GM21723 (cell line): ENCODE measurements at regions not wholly inside any gene's neighbourhood (a gene's known extent, or its start where the extent isn't known, plus 50 kb on each side); places are given as distances from the start of the nearest gene placed in this dataset.
A peak's percentile ranks its signal among the peaks of the same experiment; 100 is the strongest.

Experiments used
- ATAC-seq: cut with Tn5 transposase; IDR thresholded peaks from one replicate; pipeline ENCODE4 v1.9.1; 2021; ENCODE audit warnings: mild to moderate bottlenecking, moderate library complexity; ENCODE audit not compliant: unreplicated experiment

- ATAC-seq = no peak
Observed at GRCh38 chr2:222993920-222994650, 57.9 kb upstream of the KCNE4 start.

- peak; percentile 87 for ATAC-seq
Observed at GRCh38 chr2:222998459-222998858, 53.5 kb upstream of the KCNE4 start.

DNA sequence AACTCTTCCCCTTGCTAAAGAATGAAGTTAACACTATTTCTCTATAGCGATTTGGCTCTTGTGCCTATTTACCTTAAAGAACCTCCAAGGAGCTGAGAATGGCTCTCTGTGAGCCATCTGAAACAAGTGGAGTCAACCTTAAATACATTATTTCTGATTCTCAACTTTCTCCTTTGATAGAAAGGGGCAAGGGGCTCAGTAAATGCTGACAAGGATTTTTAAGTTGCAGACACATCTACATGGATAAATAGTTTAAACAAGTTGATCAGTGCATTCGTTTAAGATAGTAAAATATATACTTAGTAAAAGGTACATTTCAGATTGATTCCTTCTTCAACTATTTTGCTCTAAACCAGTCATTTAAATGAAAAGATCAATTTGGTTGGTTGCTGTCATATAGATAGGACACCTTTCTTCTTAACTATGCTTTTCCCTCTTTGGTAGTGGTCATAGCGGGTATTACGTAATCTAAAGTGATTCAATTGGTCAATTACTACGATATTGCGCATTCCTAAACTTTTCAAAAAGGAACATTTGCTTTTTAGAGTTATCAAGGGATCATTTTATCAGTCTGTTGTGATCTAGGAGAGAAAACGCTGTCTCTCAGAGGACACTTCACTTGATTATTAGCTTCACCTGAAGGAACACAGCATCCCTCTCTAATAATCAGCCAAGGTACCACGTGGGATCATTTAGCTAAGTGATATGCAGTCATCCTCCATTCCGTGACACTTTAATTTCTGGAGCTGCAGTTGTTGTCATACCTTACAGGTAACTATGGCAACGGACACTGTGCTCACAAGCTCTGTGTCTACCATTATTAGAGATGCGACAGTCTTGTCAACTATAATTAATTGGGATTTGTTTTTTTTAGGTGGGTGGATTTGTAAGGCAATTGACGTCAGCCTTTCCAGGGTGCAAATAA lies 50.9 kb upstream of the KCNE4 start:
- ATAC-seq = no peak

GRCh38 chr2:223001797-223002175 lies 50.2 kb upstream of the KCNE4 start:
- ATAC-seq = no peak
